Activated T-cell treated with anti-CD3 and anti-CD28 coated beads for 4 hours (primary cell): ENCODE measurements at regions not wholly inside any gene's neighbourhood (a gene's known extent, or its start where the extent isn't known, plus 50 kb on each side); places are given as distances from the start of the nearest gene placed in this dataset.

Experiments
- DNase-seq: peaks from one replicate; pipeline ENCODE4 v3.0.0-alpha.2; 2020

DNA sequence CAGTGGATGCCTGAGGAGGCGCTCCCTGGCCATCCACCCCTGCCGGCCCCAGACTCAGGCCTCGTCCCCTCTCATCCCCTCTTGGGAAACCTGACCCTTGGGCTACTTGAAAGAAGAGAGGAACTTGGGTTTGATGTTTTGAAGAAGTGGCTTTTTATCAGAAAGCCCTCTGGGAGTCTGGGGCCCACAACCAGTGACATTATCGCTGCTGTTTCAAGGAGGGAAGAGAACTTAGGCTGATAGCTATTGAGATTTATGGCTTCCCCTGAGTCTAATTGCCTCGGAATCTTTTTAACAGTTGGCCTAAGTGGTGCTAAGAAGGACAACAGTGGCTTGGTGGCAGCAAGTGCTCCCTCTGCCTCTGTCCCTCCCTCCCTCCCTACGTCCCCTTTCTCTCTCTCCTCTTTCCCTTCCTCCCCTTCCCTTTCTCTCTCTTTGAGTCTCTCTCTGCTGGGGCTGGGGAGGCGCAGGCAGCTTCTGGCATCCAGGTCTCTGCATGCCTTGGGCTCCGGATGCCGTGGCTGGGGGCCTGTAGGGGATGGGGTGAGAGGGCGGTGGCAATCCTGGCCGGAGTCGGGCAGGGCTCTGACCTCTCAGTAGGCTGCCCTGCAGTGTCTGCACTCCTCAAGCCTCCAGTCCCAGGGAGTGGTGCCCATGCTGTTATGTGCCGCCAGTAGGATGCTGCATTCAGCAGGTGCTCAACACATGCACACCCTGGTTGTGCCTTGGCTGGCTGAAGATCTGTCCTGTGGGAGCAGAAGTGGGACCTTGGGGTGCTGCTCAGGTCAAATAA, 49.6 kb upstream of the RXRA start:
- no peak for DNase-seq
